HepG2 (cell line): ENCODE measurements at regions not wholly inside any gene's neighbourhood (a gene's known extent, or its start where the extent isn't known, plus 50 kb on each side); places are given as distances from the start of the nearest gene placed in this dataset.

Source experiments
- ATAC-seq: fragments of 200-7000 bp; cut with Tn5 transposase; 3 replicates; pipeline ENCODE4 v1.9.1; 2020; ENCODE audit warnings: mild to moderate bottlenecking, moderate library complexity
- BruUV-seq: library from RNA; stranded (reverse); fragments of 400-500 nt; replicated peaks from 2 replicates; lab custom pipeline; 2021; lab: Mats Ljungman, UMichigan
- CTCF ChIA-PET: fragments of 300-600 bp; formaldehyde crosslinking; extraction: SDS; loops from one replicate; lab custom pipeline; 2021; ENCODE audit warnings: low total read pairs, inconsistent platforms, low intra/inter-chr PET ratio; lab: Yijun Ruan, JAX
- POLR2A ChIA-PET: fragments of 350-600 bp; sonication (Branson Sonifier 250); formaldehyde crosslinking; loops from one replicate; lab custom pipeline; 2020; ENCODE audit warnings: antibody characterized with exemption, inconsistent platforms; lab: Yijun Ruan, JAX
- DNase-seq: peaks from one replicate; pipeline ENCODE4 v3.0.0-alpha.2; 2015; ENCODE audit warnings: low spot score
- FAIRE-seq: peaks from 3 replicates; lab custom pipeline; 2011; peaks lifted over from hg19 to GRCh38; lab: Jason Lieb, UNC
- H2AFZ ChIP-seq: one replicate; pipeline ENCODE4 v1.6.1; 2011; ENCODE audit warnings: low read length, inconsistent platforms
- H3K27ac ChIP-seq: fragments of 300-600 bp; 3 replicates; pipeline ENCODE4 v1.8.0; 2011; ENCODE audit warnings: mixed run types, mild to moderate bottlenecking, mixed read lengths, low read length, inconsistent platforms; ENCODE audit not compliant: insufficient read depth; ENCODE audit errors: extremely low read length
- H3K27me3 ChIP-seq, 2 experiments: fragments of 200-600 bp in 1 of 2; 2 replicates in 1 of 2; 3 replicates in 1 of 2; pipeline versions ENCODE4 v1.6.0 to v1.8.0; 2011; ENCODE audit warnings: low read length in 2 of 2, mild to moderate bottlenecking in 2 of 2, moderate library complexity in 2 of 2, inconsistent platforms in 1 of 2; ENCODE audit not compliant: insufficient read depth in 2 of 2, control insufficient read depth in 1 of 2
- H3K36me3 ChIP-seq, 2 experiments: fragments of 200-600 bp in 1 of 2; replicated peaks in 1 of 2; 2 replicates in 1 of 2; 3 replicates in 1 of 2; pipeline versions ENCODE4 v1.5.1 to v1.8.0; 2011; ENCODE audit warnings: low read length in 2 of 2, inconsistent platforms in 1 of 2; ENCODE audit not compliant: insufficient read depth in 2 of 2, control insufficient read depth in 1 of 2
- H3K4me1 ChIP-seq: 2 replicates; pipeline ENCODE4 v1.5.1; 2012; ENCODE audit warnings: low read length, inconsistent platforms; ENCODE audit not compliant: insufficient read depth
- H3K4me2 ChIP-seq: 2 replicates; pipeline ENCODE4 v1.6.0; 2011; ENCODE audit warnings: low read depth, low read length, inconsistent platforms
- H3K4me3 ChIP-seq, 3 experiments: fragments of 200-600 bp in 1 of 3; sonication (generic), shearing (Covaris generic) in 1 of 3; replicated peaks in 1 of 3; 2 replicates each; pipeline ENCODE4 v1.5.1; 2011 to 2016; ENCODE audit warnings: low read length in 3 of 3, inconsistent platforms in 2 of 3, low read depth in 2 of 3, mild to moderate bottlenecking in 2 of 3, control low read depth in 1 of 3, mixed read lengths in 1 of 3; ENCODE audit not compliant: insufficient read depth in 1 of 3
- H3K79me2 ChIP-seq: one replicate; pipeline ENCODE4 v1.6.1; 2011; ENCODE audit warnings: low read length, inconsistent platforms; ENCODE audit not compliant: insufficient read depth
- H3K9ac ChIP-seq: 2 replicates; pipeline ENCODE4 v1.6.0; 2011; ENCODE audit warnings: mild to moderate bottlenecking, low read depth, low read length, inconsistent platforms; ENCODE audit not compliant: insufficient read depth
- H3K9me3 ChIP-seq: 2 replicates; pipeline ENCODE4 v1.5.1; 2012; ENCODE audit warnings: mild to moderate bottlenecking, low read length
- H4K20me1 ChIP-seq: 2 replicates; pipeline ENCODE4 v1.6.0; 2011; ENCODE audit warnings: inconsistent platforms, mild to moderate bottlenecking, low read length, moderate library complexity; ENCODE audit not compliant: insufficient read depth
- FOXP1 ChIP-seq, 2 experiments: fragments of 450-650 bp in 1 of 2; IDR thresholded peaks; 2 replicates each; pipeline ENCODE4 v1.6.1; 2017 to 2018; ENCODE audit warnings: antibody characterized with exemption in 1 of 2
- ZHX2 ChIP-seq, 2 experiments: sonication (generic) in 1 of 2; formaldehyde crosslinking in 1 of 2; IDR thresholded peaks; 2 replicates each; pipeline versions ENCODE4 v1.6.1 to v1.9.0; 2014 to 2022; ENCODE audit warnings: antibody characterized with exemption in 1 of 2, borderline replicate concordance in 1 of 2, inconsistent platforms in 1 of 2, low read depth in 1 of 2, missing genetic modification reagents in 1 of 2
- WGBS: methylation state at CpG from one replicate; pipeline ENCODE4 v1.1.6; 2017; ENCODE audit warnings: low lambda C conversion rate; 5-methylcytosine and 5-hydroxymethylcytosine counted together
- in situ Hi-C: cut with HindIII; loops from 2 replicates; pipeline ENCODE4 v1.10.0; 2017; ENCODE audit warnings: low pct_unique_long_range_greater_than_20kb; ENCODE audit not compliant: extremely low pct_ligation_motif_present
- intact Hi-C: fragments of 100-400 bp; cut with micrococcal nuclease; formaldehyde crosslinking; loops from one replicate; pipeline ENCODE4 v1.10.0; 2022; ENCODE audit not compliant: unreplicated experiment

- H3K4me3 ChIP-seq: no peak overlapping the region
- FAIRE-seq: no peak
- H2AFZ ChIP-seq: no peak overlapping the region
- no peak for ATAC-seq
- no peaks in the 10 kb centered on the region for H4K20me1 ChIP-seq
- H3K9me3 ChIP-seq: no peaks in the 10 kb centered on the region
- POLR2A ChIA-PET: no interaction called here
- no peaks in the 10 kb centered on the region for H3K36me3 ChIP-seq
- H3K79me2 ChIP-seq: no peaks in the 10 kb centered on the region
- in situ Hi-C loops: no loop called here
- intact Hi-C loops: no loop called here
- TF ChIP-seq ZHX2 (IDR thresholded peaks at IDR 0.05; ENCODE audit: low read depth): no peak
- no peak for TF ChIP-seq ZHX2 (CRISPR knock-in tag; IDR thresholded peaks at IDR 0.05; ENCODE audit: borderline replicate concordance)
- no peak for TF ChIP-seq FOXP1 (IDR thresholded peaks at IDR 0.05)
- TF ChIP-seq FOXP1 (CRISPR knock-in tag; IDR thresholded peaks at IDR 0.05): no peak
- no peak overlapping the region for H3K9ac ChIP-seq
- no peak for DNase-seq
- CTCF ChIA-PET: no interaction called here
- H3K27ac ChIP-seq: no peak overlapping the region
- no peaks in the 10 kb centered on the region for H3K4me1 ChIP-seq
- H3K4me2 ChIP-seq: no peak overlapping the region
- H3K27me3 ChIP-seq: no peaks in the 10 kb centered on the region
- WGBS: 15% methylated on average over 2 of the region's 2 CpGs
- BruUV-seq: no TSS peak
Measured at GRCh38 chr5:112062181-112062580, 305.2 kb upstream of the NREP start.
